Femur (tissue), 1 donor: ENCODE measurements at regions not wholly inside any gene's neighbourhood (a gene's known extent, or its start where the extent isn't known, plus 50 kb on each side); places are given as distances from the start of the nearest gene placed in this dataset.

Experiments
- DNase-seq: peaks from one replicate; pipeline ENCODE4 v3.0.0-alpha.2; 2017

DNA sequence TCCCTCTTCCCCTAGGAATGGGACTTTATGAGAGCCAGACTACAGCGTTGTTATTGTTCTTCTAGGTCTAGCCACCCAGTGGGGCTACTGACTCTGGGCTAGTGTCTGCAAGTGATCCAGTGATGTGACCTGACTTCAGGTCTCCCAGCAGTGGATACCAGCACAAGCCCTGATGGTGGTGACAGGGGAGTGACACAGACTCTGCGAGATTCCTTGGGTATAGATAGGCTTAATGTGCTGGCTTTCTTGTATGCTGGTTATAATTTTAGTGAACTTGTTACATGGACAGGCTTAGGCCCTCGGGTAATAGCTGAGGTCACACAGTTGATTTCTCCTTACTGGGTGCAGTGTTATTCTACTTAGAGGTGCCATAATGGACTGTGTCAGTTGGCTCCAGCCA lies 106.9 kb downstream of the TBC1D30 start:
- DNase-seq: no peak

DNA sequence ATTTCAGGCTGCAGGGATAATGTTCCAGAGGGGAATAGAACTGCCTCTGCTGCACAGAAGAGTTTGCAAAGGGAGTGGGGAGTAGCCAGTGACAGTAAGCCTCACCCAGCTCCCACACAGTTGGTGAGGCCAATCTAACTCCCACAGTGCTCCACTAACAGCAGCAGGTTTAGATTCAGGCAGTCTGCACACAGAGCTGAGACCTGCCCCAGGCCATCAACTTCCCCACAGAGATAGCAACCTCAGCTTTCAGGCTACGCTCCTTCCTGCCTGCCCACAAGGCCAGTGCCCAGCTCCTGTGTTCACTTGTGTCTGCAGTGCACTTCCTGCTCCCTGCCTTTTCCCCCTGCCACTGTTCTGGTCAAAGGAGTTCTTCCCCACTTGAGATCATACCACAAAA lies 107.5 kb downstream of the TBC1D30 start:
- DNase-seq: no peak

DNA sequence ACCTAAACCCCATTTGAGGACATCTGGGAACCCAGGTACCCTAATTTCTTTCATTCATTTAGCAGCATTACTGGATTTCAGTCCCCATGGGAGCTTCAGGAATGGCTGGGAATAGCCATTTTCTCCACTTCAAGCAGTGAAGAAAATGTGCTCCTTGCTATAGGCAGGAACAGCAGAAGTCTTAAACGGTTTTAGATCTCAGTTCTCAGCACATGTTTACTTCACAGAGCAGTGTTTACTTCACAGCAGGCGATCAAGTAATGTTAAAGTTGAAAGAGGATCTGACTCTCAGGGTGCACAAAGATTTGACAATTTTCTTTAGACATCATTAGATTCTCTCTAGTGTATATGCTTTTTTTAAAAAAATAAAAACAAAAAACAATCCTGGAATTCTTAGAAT lies 109.3 kb downstream of the TBC1D30 start:
- no peak for DNase-seq

DNA sequence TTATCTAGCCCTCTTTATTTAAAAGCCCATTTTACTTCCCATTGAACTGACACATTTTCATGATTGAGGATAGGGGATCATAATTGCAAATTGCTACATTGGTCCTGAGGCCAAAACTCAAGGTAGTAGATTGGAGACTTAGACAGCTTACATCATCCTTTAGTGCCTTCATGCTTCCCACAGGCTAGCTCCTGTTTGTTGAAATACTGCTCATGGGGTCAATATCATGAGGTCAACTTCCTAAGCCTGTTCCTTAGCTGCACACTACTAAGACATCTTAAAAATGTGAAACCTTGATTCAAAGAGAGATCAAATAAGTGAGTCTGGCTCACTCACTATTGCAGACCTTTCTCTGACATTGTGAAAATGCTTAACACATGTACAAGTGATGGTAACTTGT lies 113.0 kb downstream of the TBC1D30 start:
- no peak for DNase-seq

DNA sequence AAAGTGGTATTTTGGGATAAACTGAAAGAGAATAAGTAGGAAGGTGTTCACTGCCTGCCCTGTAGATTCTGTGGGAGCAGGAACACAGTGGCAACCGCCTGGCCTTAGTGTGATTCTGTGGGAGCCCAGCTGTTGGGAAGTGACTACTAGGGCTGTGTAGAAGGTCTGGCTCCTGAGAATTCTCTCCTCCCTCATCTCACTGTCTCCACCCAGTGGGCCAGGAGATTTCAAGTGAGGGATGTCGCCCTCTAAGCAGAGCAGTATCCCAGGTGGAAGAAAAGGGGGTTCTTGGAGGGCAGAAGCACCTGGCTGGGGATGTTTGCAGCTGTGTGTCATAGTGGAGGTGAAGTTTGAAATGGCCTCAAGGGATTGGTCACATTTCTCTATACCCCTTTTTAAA lies 113.7 kb downstream of the TBC1D30 start:
- no peak for DNase-seq

DNA sequence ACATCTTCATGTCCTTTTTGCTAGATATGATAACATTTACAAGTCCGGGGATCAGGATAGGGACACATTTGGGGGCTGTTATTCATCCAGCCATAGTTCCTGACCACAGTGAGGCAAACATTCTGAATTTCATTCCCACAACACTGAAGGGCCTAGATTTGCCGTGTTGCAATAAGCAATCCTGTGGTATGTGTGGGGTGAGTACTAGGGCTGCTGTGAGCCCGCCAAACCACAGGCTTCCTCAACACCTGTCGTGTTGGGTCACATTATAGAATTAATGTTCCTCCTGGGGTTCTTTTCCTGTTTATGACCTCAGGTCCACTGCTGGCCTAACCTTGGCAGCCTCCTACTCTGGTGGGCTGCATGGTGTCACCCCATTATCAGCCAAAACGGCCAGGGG lies 119.2 kb downstream of the TBC1D30 start:
- DNase-seq: peak; percentile 22

DNA sequence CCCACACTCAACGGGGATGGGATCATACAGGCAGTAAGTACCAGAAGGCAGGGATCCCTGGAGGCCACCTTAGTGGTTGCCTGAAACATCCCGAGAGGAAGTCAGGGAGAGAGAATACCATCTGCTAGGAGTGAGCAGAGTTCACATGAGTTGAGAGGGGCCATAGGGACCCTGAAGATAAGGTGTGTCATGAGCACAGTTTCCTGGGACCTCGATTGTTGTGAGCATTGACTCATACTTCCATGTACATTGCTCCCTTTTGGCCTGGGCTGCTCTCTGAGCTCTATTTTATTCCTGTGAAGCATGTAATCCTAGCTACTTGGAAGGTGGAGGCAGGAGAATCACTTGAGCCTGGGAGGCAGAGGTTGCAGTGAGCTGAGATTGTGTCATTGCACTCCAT lies 120.5 kb downstream of the TBC1D30 start:
- DNase-seq: no peak

DNA sequence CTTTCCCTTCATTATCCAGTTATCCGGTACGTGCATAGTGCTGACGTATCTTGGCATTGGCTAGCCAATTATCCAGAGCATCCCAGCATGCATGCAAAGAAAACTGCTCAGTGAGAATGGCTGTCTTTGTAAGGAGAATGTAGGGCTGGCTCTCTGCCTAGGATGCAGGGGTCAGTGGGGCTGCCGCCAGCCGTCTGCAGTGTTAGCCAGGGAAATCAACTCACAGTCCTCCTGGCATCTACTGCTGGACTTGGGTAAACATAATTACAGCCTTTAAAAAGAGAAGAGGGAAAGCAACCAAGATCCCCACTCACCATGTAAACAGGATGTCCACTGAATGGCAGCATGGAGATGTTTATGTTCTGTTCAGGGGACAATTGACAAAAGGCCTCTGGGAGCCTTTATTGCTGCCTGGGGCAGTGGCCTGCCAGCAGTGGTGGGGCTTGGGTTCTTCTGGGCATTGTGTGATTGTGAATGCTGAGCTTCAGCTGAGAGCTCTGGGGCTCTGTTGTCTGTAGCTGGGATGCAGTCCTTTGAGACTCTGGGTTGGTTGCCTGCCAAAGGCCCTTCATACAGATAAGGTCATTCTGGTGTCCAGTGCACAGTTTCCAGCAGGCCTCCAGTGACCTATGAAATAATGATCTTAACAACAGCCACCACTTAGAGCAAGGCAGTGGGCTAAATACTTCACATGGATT lies 121.8 kb downstream of the TBC1D30 start:
- peak; percentile 90 for DNase-seq

DNA sequence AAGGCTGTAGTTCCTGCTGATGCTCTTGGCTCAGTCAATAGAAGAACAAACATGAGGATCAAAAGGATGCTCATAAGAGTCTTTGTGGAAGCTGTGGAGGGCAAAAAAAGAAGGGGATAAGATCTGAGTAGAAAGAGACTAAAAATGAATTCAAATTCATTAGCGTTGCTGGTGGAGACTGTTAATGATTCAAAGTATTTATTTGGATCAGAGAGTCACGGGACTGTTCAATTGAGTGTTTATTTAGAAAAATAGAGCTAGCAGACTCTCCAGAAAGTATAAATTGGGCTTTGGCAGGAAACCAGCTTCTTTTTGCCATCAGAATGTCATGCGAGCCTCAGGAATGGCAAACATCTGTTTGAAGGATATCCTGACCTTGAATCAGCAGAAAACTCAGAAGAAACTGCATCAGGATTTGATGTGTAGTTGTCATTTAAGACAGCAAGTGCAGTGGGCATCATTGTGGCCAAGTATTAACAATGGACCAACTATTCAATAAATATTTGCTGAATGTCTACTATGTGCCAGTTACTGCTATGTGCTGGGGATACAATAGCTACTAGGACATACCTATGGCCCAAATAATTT lies 126.4 kb downstream of the TBC1D30 start:
- DNase-seq: no peak

DNA sequence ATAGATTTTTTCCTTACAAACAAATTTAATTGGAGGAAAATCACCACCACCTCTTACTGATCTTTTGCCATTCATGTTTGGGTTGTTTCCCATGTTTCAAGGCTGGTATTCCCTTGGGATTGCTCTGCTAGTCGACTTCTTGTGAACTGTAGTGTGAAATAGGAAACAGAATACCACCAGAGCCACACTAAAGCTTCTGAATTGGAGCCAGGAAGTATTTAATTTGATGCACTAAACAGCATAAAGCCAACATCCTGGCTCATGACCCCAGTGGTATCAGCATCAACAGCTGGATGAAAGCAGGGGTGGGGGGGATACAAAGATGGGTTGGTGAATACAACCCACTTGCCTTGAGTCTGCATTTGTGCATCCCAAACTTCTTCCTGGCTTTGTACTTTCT lies 127.5 kb downstream of the TBC1D30 start:
- no peak for DNase-seq

DNA sequence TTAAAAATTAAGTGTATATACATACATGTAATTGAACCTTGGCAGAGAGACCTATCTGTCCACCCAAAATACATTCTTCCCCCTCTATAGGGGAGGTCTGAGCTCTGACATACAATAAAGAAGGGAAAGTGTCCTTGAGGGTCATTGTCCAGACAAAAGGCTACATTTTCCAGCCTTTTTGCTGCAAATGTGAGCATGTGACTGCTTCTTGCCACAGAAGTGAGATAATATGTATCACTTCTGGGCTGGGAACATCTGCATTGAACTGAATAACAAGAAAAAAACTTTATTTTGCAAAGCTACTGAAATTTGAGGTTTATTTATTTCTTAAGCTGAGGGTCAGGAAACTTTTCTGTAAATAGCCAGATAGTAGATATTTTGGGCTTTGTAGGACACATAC lies 131.3 kb downstream of the TBC1D30 start:
- DNase-seq: no peak

DNA sequence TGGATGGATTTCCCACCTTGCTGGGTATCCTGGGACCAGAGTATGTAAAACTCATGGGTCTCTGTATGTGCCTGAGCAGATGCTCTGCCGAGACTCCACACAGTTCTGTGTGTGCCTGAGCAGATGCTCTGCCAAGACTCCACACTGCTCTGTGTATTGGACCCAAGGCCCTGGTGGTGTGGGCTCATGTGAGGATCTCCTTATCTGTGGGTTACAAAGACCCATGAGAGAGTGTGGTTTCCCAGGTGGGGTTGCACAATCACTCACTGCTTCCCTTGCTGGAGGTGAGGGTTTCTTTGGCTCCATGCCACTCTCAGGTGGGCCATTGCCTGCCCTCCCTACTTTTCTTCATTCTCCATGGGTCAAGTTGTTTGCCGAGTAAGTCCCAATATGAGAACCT lies 141.5 kb downstream of the TBC1D30 start:
- no peak for DNase-seq

DNA sequence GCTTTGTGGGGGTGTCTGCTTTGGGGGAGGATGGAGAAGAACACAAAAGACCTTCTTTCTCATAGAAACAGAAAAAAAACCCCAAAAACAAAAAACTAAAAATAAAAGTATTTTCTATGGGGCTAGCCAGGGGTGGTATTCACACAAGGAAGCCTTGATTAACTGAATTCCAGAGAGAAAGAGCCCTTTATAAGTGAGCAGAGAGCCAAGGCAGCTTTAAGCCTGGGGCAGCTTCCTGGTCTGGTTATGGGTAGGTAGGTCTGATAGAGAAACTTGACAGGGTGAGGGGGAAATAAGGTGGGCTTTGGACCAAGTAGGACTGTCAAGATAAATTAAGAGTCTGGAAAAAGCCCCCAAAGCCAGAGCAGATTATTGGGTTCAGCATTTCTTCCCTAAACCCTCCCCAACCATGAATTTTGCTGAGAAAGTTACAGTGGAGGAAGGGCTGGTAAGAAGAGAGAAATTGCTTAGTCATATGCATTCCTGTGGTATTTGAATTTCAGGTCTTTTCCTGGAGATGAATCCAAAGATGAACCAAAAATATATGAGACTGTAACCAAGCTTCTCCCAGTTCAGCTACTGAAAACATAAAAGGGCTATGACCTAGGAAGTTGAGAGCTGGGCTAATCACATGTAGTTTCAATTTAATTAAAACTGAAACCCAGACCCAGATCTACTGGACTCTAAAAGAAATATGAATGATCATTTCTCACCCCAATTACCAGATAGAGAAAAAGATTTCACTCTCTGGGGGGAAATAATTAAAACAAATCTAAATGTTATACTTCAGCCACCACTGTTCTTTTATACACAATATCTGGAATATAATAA lies 144.8 kb downstream of the TBC1D30 start:
- DNase-seq: no peak

DNA sequence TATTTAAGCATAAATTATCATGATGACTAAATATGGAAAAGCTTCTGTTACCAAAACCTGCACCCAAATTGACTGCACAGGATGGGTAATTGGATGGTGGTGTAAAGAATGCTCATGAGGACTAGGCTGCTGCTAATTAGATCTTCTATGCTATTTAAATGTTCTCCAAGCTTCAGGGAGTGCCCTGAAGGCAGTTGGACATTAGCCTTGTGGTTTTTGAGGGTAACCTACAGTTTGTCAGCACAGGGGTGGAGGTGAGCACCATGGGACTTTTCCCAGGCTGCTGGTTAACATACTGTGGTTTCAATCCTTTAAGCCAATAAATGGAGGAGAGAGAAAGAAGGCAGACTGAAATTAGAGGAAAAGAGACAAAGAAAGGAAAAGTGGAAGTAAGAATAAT lies 145.0 kb downstream of the WIF1 start:
- peak; percentile 24 for DNase-seq

DNA sequence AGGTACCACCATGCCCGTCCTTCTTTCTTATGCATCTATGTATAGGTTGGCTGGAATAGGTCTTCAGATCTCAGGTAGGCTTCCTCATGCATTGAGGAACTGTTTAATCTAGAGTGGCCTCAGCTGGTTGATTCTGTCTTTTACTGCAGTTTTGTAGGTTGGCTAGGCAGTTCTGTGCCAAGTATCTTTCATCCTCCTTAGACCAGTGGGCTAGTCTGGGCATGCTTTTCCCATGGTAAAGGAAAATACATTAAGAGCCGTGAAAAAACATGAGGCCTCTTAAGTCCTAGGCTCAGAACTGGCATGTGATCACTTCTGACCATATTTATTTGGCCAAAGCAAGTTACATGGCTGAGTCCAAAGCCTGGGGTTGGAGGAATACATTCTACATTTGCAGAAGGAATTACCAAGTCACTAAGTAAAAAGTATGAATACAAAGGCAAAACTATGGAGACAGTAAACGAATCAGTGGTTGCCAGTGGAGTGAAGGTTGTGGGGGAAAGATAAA lies 137.3 kb downstream of the WIF1 start:
- DNase-seq: no peak

DNA sequence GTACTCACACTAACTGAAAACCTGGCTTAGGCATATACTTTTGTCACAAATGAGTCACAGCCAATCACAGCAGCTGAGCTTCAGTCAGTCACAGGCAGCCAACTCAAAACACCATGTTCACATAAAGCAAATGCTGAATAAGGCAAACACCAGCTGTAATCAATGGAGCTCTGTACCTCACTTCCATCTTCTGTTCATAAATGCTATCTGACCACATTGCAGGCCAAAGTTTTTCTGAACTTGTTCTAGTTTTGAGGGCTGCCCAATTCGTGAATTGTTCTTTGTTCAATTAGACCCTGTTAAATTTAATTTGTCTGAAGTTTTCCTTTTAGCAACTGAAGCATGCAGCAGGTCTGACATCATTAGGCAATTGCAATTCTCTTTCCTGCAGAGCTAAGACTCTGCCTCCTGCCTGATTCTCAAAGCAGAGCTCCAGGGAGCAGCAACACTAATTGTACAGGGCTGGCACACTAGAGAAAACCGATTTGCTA lies 129.9 kb downstream of the WIF1 start:
- DNase-seq: no peak

DNA sequence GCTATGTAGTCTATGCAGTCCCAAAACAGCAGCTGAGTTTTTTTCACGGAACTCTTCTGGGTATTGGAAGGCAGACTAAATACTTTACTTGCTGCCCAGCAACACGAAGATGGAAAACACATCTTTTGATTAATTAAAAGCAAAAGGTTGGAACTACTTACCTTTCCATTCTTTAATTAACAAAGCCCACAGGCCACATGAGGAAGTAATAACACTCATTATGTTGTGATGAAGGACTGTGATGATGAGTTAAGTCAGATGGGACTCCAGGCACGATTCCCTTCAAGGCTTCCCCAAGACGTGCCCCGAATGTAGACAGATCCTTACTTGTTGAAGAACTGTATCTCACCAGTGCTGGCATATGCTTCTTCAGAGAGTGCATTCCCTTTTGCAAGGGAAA lies 129.0 kb downstream of the WIF1 start:
- DNase-seq: no peak

DNA sequence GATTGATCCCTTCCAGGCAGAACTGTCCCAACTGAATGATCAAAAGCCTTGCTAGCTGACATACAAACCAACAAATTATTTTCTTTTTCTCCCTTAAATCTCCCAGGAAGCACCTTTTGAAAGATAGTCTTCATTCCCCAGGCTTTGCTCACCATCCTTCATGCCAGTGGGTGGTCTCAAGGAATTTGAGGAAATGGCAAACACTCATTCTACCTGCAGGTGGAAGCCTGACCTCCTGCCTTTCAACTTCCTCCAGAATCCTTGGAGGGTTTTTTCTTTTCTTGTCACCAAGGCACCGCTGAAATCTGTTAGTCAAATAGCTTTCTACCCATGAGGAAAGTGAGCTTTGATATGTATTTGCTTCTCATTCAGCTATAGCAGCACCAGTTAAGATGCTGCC lies 128.5 kb downstream of the WIF1 start:
- no peak for DNase-seq

DNA sequence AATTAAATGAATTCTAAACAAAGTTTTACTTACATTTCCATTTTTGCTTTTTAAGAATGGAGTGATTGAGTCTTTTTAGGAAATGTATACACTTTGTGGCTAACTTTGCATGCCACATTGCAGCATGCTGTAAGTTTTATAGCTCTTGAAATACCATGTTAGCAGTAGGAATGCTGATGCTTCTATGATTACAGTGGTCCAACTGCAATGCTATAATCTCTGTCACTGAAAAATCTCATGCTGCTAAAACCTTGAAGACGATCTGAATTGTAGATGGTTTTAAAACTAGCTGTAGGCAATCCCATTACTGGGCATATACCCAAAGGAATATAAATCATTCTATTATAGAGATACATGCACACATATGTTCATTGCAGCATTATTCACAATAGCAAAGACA lies 127.6 kb downstream of the WIF1 start:
- no peak for DNase-seq

DNA sequence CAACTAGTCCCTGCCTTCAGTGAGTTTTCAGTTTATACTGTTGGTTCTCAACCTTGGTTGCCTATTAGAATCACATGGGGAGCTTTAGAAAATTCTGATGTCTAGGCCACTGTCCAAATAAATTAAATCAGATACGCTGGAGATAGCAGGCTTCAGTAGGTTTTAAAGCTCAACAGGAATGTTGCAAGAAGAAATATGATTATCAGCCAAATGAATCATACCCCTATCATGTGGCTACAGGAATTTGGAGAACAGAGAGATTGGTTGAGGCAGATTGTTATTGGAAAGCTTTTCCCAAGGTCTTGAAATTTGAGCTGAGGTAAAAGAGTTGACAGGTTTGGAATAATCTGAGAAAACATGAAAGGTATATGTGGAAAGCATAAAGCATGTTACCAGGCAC lies 125.3 kb downstream of the WIF1 start:
- DNase-seq: no peak

DNA sequence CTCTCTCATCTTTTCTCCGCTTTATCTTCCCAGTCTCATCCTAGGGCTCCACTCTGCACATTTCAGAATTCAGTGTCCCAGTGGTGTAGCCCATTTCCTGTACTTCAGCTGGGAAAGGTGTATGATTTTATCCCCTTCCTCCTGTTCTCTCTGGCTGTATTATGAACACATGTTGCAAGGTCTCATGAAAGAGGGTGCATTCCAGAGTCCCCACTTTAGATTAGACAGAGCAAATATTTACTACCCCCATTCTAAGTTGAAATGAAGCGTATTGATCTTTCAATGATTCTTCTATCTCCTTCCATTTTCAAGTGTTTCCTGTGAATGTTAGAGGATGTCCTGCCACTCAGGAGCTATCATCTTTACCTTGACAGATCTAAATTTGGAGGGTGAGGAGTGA lies 123.2 kb downstream of the WIF1 start:
- DNase-seq: no peak

DNA sequence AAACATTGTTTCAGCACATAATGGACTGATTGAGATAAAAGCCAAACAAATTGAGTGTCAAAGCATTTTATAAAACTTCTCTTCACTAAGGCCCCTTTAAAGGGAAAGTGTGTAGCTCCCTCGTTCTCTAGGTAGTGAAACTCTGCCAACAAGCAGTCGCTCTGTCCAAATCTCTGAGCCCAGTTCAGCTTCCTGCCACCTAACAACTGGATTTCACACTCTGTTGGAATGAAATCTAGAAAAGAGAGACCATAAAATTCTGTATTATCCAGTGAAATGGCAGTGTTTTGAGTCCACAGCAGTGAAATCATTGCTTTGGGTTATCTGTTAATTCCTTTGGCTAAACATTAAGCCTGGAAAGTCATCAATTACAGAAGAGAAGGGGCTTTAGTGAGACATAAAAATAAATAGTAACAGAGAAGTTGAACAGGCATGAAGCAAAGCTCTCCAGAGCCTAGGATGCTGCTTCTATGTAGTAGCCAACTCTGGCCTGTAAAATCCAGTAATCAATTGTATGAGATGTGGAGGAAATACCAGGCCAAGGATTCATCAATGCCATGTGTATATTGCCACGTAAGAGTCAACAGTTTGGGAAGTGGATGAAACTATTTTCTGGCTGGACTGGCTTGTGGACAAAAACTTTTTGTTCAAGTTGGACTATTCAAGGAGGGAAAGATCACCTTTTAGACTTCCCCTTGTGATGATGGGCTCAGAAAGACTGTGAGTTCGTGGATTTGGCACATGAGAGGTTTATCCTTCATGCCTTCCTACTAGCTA lies 122.5 kb downstream of the WIF1 start:
- DNase-seq: peak; percentile 38

DNA sequence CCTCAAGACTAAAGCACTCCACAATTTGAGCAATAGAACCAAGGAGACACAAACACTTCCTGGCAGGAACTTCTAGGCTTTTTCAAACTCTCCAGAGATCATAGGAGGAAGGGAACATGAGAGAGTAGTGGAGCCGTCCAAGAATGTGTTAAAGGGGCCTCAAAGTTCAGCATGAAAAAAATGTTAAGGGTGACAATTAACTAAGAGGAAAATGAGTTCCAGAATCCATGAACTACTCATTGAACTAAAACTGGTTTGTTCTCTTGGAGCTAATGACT lies 122.0 kb downstream of the WIF1 start:
- no peak for DNase-seq
